ENCODE measurements at regions not wholly inside any gene's neighbourhood (a gene's known extent, or its start where the extent isn't known, plus 50 kb on each side); places are given as distances from the start of the nearest gene placed in this dataset.

DNA sequence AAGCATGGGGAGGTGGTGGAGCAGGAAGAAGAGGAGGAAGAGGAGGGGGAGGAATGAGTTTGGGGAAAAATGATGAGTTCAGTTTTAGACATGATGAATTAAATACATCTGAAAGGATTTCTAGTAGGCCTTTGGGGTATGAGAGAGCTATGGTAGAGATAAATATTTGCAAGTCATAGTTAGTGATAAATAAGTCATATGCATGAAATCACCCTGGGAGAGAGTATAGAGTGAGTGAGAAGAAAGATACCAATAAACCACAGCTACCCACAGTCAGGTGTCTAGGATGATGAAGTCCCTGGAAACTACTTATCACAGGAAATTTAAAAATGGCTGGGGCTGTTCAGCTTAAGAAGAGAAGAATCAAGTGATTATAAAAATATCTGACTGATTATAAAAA lies 240.5 kb downstream of the RDH14 start:
- ATAC-seq = no peak
- TF ChIP-seq RARB (CRISPR knock-in tag; IDR thresholded peaks at IDR 0.05) (no peak), ZC3H10 (CRISPR knock-in tag; IDR thresholded peaks at IDR 0.05) (no peak), ZNF70 (CRISPR knock-in tag; IDR thresholded peaks at IDR 0.05) (no peak), ZFP30 (CRISPR knock-in tag; IDR thresholded peaks at IDR 0.05) (no peak), TCF4 (CRISPR knock-in tag; IDR thresholded peaks at IDR 0.05; ENCODE audit: borderline replicate concordance) (no peak), ARNTL (CRISPR knock-in tag; IDR thresholded peaks at IDR 0.05; ENCODE audit: borderline replicate concordance, low read depth) (no peak)
- TF ChIP-seq, protein P1, sequence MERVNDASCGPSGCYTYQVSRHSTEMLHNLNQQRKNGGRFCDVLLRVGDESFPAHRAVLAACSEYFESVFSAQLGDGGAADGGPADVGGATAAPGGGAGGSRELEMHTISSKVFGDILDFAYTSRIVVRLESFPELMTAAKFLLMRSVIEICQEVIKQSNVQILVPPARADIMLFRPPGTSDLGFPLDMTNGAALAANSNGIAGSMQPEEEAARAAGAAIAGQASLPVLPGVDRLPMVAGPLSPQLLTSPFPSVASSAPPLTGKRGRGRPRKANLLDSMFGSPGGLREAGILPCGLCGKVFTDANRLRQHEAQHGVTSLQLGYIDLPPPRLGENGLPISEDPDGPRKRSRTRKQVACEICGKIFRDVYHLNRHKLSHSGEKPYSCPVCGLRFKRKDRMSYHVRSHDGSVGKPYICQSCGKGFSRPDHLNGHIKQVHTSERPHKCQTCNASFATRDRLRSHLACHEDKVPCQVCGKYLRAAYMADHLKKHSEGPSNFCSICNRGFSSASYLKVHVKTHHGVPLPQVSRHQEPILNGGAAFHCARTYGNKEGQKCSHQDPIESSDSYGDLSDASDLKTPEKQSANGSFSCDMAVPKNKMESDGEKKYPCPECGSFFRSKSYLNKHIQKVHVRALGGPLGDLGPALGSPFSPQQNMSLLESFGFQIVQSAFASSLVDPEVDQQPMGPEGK (CRISPR knock-in tag; IDR thresholded peaks at IDR 0.05; ENCODE audit: borderline replicate concordance) = no peak

- ATAC-seq = no peak
- TF ChIP-seq TSHZ2 (CRISPR knock-in tag; IDR thresholded peaks at IDR 0.05) (no peak), ZFP30 (CRISPR knock-in tag; IDR thresholded peaks at IDR 0.05) (no peak), PPARA (CRISPR knock-in tag; IDR thresholded peaks at IDR 0.05; ENCODE audit: borderline replicate concordance) (no peak), CSDC2 (CRISPR knock-in tag; IDR thresholded peaks at IDR 0.05) (no peak), SNAI2 (CRISPR knock-in tag; IDR thresholded peaks at IDR 0.05) (no peak), ZC3H10 (CRISPR knock-in tag; IDR thresholded peaks at IDR 0.05) (no peak), RARB (CRISPR knock-in tag; IDR thresholded peaks at IDR 0.05) (no peak), ESRRG (CRISPR knock-in tag; IDR thresholded peaks at IDR 0.05) (no peak), ISL1 (CRISPR knock-in tag; IDR thresholded peaks at IDR 0.05) (no peak), ZNF565 (CRISPR knock-in tag; conservative IDR thresholded peaks at IDR 0.05; ENCODE audit: low read depth) (no peak), ZFP3 (CRISPR knock-in tag; IDR thresholded peaks at IDR 0.05) (no peak)
- TF ChIP-seq, protein P1 (CRISPR knock-in tag; IDR thresholded peaks at IDR 0.05; ENCODE audit: borderline replicate concordance) = no peak
- TF ChIP-seq, protein P2, sequence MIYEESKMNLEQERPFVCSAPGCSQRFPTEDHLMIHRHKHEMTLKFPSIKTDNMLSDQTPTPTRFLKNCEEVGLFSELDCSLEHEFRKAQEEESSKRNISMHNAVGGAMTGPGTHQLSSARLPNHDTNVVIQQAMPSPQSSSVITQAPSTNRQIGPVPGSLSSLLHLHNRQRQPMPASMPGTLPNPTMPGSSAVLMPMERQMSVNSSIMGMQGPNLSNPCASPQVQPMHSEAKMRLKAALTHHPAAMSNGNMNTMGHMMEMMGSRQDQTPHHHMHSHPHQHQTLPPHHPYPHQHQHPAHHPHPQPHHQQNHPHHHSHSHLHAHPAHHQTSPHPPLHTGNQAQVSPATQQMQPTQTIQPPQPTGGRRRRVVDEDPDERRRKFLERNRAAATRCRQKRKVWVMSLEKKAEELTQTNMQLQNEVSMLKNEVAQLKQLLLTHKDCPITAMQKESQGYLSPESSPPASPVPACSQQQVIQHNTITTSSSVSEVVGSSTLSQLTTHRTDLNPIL (CRISPR knock-in tag; IDR thresholded peaks at IDR 0.05; ENCODE audit: low read depth) = no peak
Observed at GRCh38 chr2:18317017-18317416, 243.4 kb downstream of the RDH14 start.

GRCh38 chr2:18312818-18313217 lies 247.6 kb downstream of the RDH14 start:
- no peak for ATAC-seq
- TF ChIP-seq ZNF70 (CRISPR knock-in tag; IDR thresholded peaks at IDR 0.05) (no peak), TCF4 (CRISPR knock-in tag; IDR thresholded peaks at IDR 0.05; ENCODE audit: borderline replicate concordance) (no peak), CSDC2 (CRISPR knock-in tag; IDR thresholded peaks at IDR 0.05) (no peak)
- TF ChIP-seq, protein P1 (CRISPR knock-in tag; IDR thresholded peaks at IDR 0.05; ENCODE audit: borderline replicate concordance) = no peak

- no peak for TF ChIP-seq TOX (CRISPR knock-in tag; IDR thresholded peaks at IDR 0.05; ENCODE audit: borderline replicate concordance)
- TF ChIP-seq SNAI2 (CRISPR knock-in tag; IDR thresholded peaks at IDR 0.05) = no peak
- TF ChIP-seq, protein P3, sequence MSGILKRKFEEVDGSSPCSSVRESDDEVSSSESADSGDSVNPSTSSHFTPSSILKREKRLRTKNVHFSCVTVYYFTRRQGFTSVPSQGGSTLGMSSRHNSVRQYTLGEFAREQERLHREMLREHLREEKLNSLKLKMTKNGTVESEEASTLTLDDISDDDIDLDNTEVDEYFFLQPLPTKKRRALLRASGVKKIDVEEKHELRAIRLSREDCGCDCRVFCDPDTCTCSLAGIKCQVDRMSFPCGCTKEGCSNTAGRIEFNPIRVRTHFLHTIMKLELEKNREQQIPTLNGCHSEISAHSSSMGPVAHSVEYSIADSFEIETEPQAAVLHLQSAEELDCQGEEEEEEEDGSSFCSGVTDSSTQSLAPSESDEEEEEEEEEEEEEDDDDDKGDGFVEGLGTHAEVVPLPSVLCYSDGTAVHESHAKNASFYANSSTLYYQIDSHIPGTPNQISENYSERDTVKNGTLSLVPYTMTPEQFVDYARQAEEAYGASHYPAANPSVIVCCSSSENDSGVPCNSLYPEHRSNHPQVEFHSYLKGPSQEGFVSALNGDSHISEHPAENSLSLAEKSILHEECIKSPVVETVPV (CRISPR knock-in tag; IDR thresholded peaks at IDR 0.05) = no peak
- TF ChIP-seq, protein P1 (CRISPR knock-in tag; IDR thresholded peaks at IDR 0.05; ENCODE audit: borderline replicate concordance) = no peak
Observed at GRCh38 chr2:18311420-18312195, 248.8 kb downstream of the RDH14 start.

More at GRCh38 chr2:18311420-18312195, 248.8 kb downstream of the RDH14 start:
- ATAC-seq = no peak
